Panc1 (cell line): ENCODE measurements at regions not wholly inside any gene's neighbourhood (a gene's known extent, or its start where the extent isn't known, plus 50 kb on each side); places are given as distances from the start of the nearest gene placed in this dataset.

Experiments
- ATAC-seq: fragments of 200-7000 bp; cut with Tn5 transposase; 2 replicates; pipeline ENCODE4 v1.9.1; 2020; ENCODE audit warnings: mild to moderate bottlenecking, moderate library complexity
- BruUV-seq: library from RNA; stranded (reverse); fragments of 400-500 nt; replicated peaks from 2 replicates; lab custom pipeline; 2021; lab: Mats Ljungman, UMichigan
- CTCF ChIA-PET: fragments of 300-600 bp; sonication (Branson Sonifier 250); formaldehyde crosslinking; loops from one replicate; lab custom pipeline; 2022; ENCODE audit warnings: antibody characterized with exemption; lab: Charles Lee
- POLR2A ChIA-PET: fragments of 300-600 bp; sonication (Branson Sonifier 250); formaldehyde crosslinking; loops from one replicate; lab custom pipeline; 2022; ENCODE audit warnings: antibody characterized with exemption; lab: Charles Lee
- DNase-seq: peaks from one replicate; pipeline ENCODE4 v3.0.0-alpha.2; 2010; ENCODE audit warnings: low read depth, low spot score
- H3K27ac ChIP-seq: 2 replicates; pipeline ENCODE4 v1.5.1; 2011; ENCODE audit warnings: mild to moderate bottlenecking, low read length, inconsistent platforms
- H3K27me3 ChIP-seq: fragments of 200-500 bp; sonication (Bioruptor generic); 2 replicates; pipeline ENCODE4 v1.6.0; 2014; ENCODE audit warnings: low read length, inconsistent platforms; ENCODE audit not compliant: control insufficient read depth, insufficient read depth
- H3K36me3 ChIP-seq: fragments of 200-500 bp; sonication (Bioruptor generic); 2 replicates; pipeline ENCODE4 v1.5.1; 2014; ENCODE audit warnings: inconsistent platforms, mild to moderate bottlenecking, low read length, moderate library complexity; ENCODE audit not compliant: control insufficient read depth, insufficient read depth
- H3K4me1 ChIP-seq: 2 replicates; pipeline ENCODE4 v1.5.1; 2011; ENCODE audit warnings: inconsistent platforms, mild to moderate bottlenecking, low read length, moderate library complexity; ENCODE audit not compliant: control insufficient read depth, insufficient read depth
- H3K4me3 ChIP-seq, 2 experiments: 2 replicates each; pipeline ENCODE4 v1.5.1; 2011 to 2012; ENCODE audit warnings: low read depth in 2 of 2, low read length in 2 of 2, mild to moderate bottlenecking in 2 of 2, inconsistent platforms in 1 of 2, moderate library complexity in 1 of 2
- H3K9me3 ChIP-seq: fragments of 200-500 bp; sonication (Bioruptor generic); 2 replicates; pipeline ENCODE4 v1.5.1; 2014; ENCODE audit warnings: low read depth, mild to moderate bottlenecking, inconsistent platforms, low read length, moderate library complexity; ENCODE audit not compliant: control insufficient read depth, insufficient read depth
- POLR2AphosphoS5 ChIP-seq: IDR thresholded peaks from 2 replicates; pipeline ENCODE4 v1.6.1; 2012; ENCODE audit warnings: mild to moderate bottlenecking, low read depth, low read length, moderate library complexity
- SIN3A ChIP-seq: IDR thresholded peaks from 2 replicates; pipeline ENCODE4 v1.6.1; 2012; ENCODE audit warnings: low read depth, mild to moderate bottlenecking, low read length, moderate library complexity, borderline replicate concordance; ENCODE audit not compliant: insufficient read depth
- TCF7L2 ChIP-seq: IDR thresholded peaks from 2 replicates; pipeline ENCODE4 v1.6.1; 2011; ENCODE audit warnings: mild to moderate bottlenecking, low read depth, low read length, inconsistent platforms
- in situ Hi-C: cut with HindIII; loops from 2 replicates; pipeline ENCODE4 v1.10.0; 2016; ENCODE audit warnings: low sequenced_read_pairs, low pct_unique_long_range_greater_than_20kb
- intact Hi-C: fragments of 100-400 bp; cut with micrococcal nuclease; formaldehyde crosslinking; loops from one replicate; pipeline ENCODE4 v1.10.0; 2022; ENCODE audit not compliant: unreplicated experiment
- TF ChIP-seq, protein P1 (sequence below), 2 experiments: IDR thresholded peaks; 2 replicates each; pipeline ENCODE4 v1.6.1; 2011 to 2012; ENCODE audit warnings: low read depth in 2 of 2, control low read depth in 1 of 2, low read length in 1 of 2, mild to moderate bottlenecking in 1 of 2, moderate library complexity in 1 of 2; ENCODE audit not compliant: insufficient read depth in 1 of 2
- TF ChIP-seq, protein P2 (sequence below): fragments of 450-650 bp; IDR thresholded peaks from 2 replicates; pipeline ENCODE4 v1.5.1; 2017; ENCODE audit warnings: mild to moderate bottlenecking

DNA sequence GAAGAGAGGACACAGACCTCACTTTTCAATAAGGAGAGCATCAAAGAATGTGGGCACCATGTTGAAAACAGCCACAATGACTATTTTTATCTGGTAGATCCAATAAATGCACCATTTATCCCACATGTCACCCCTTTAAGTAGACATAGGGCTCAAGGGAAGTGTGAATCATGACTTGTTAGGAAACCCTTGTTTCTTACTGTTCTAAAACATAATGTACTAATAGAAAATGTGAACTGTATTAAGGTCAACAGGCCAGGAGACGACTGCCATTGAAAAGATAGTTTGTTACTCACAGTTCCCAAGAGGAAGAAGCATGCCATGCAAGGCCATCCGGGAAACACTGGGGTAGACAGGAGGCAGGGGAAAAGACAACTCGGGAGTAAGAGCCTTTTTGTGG lies 137.7 kb downstream of the EN1 start:
- BruUV-seq: no TSS peak
- TF ChIP-seq, protein P1, sequence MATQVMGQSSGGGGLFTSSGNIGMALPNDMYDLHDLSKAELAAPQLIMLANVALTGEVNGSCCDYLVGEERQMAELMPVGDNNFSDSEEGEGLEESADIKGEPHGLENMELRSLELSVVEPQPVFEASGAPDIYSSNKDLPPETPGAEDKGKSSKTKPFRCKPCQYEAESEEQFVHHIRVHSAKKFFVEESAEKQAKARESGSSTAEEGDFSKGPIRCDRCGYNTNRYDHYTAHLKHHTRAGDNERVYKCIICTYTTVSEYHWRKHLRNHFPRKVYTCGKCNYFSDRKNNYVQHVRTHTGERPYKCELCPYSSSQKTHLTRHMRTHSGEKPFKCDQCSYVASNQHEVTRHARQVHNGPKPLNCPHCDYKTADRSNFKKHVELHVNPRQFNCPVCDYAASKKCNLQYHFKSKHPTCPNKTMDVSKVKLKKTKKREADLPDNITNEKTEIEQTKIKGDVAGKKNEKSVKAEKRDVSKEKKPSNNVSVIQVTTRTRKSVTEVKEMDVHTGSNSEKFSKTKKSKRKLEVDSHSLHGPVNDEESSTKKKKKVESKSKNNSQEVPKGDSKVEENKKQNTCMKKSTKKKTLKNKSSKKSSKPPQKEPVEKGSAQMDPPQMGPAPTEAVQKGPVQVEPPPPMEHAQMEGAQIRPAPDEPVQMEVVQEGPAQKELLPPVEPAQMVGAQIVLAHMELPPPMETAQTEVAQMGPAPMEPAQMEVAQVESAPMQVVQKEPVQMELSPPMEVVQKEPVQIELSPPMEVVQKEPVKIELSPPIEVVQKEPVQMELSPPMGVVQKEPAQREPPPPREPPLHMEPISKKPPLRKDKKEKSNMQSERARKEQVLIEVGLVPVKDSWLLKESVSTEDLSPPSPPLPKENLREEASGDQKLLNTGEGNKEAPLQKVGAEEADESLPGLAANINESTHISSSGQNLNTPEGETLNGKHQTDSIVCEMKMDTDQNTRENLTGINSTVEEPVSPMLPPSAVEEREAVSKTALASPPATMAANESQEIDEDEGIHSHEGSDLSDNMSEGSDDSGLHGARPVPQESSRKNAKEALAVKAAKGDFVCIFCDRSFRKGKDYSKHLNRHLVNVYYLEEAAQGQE (IDR thresholded peaks at IDR 0.05; ENCODE audit: insufficient read depth in 1 of 2, low read depth in 2 of 2, low read length in 1 of 2): no peak
- TF ChIP-seq, protein P2, sequence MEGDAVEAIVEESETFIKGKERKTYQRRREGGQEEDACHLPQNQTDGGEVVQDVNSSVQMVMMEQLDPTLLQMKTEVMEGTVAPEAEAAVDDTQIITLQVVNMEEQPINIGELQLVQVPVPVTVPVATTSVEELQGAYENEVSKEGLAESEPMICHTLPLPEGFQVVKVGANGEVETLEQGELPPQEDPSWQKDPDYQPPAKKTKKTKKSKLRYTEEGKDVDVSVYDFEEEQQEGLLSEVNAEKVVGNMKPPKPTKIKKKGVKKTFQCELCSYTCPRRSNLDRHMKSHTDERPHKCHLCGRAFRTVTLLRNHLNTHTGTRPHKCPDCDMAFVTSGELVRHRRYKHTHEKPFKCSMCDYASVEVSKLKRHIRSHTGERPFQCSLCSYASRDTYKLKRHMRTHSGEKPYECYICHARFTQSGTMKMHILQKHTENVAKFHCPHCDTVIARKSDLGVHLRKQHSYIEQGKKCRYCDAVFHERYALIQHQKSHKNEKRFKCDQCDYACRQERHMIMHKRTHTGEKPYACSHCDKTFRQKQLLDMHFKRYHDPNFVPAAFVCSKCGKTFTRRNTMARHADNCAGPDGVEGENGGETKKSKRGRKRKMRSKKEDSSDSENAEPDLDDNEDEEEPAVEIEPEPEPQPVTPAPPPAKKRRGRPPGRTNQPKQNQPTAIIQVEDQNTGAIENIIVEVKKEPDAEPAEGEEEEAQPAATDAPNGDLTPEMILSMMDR: no peak
- TF ChIP-seq POLR2AphosphoS5: no peak
- TF ChIP-seq TCF7L2: no peak
- TF ChIP-seq SIN3A: no peak
- in situ Hi-C loops: no loop called here
- intact Hi-C loops: no loop called here
- POLR2A ChIA-PET: no interaction called here
- DNase-seq: no peak
- Histone ChIP-seq H3K4me3 (no peak overlapping the region), H3K36me3 (no peaks in the 10 kb centered on the region), H3K9me3 (no peaks in the 10 kb centered on the region), H3K27ac (no peak overlapping the region), H3K4me1 (no peaks in the 10 kb centered on the region), H3K27me3 (no peaks in the 10 kb centered on the region)
- CTCF ChIA-PET: no interaction called here
- ATAC-seq: no peak

DNA sequence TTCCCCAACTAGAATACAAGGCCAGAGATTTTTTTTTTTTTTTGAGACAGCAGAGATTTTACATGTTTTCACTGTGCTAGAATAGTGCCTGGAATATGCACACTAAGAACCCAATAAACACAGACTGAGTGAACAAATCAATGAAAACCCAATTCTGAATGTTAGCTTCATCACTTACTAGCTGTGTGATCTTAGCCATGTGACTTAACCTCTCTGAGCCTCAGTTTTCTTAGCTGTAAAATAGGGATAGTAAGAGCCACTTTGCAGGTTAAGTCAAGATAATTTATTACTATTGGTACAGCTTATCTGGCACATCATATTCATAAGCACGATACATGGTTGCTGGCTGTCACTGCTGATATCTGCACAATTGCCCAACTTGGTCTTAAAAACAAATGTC lies 140.6 kb downstream of the EN1 start:
- DNase-seq (no peak), ATAC-seq (no peak)
- intact Hi-C loops (no loop called here), in situ Hi-C loops (no loop called here)
- BruUV-seq: no TSS peak
- no peaks in the 10 kb centered on the region for H3K27me3 ChIP-seq
- TF ChIP-seq, protein P1 (IDR thresholded peaks at IDR 0.05; ENCODE audit: insufficient read depth in 1 of 2, low read depth in 2 of 2, low read length in 1 of 2): no peak
- no peak for TF ChIP-seq SIN3A
- no peak for TF ChIP-seq TCF7L2
- TF ChIP-seq, protein P2: no peak
- H3K4me3 ChIP-seq: no peak overlapping the region
- H3K9me3 ChIP-seq: no peaks in the 10 kb centered on the region
- H3K36me3 ChIP-seq: no peaks in the 10 kb centered on the region
- ChIA-PET CTCF (no interaction called here), POLR2A (no interaction called here)
- H3K27ac ChIP-seq: no peak overlapping the region
- H3K4me1 ChIP-seq: no peaks in the 10 kb centered on the region
